ENCODE measurements at regions not wholly inside any gene's neighbourhood (a gene's known extent, or its start where the extent isn't known, plus 50 kb on each side); places are given as distances from the start of the nearest gene placed in this dataset.
"Not testable (repeated sequence)": the region's sequence is repeated elsewhere in the genome, so short reads cannot be mapped to it uniquely, and the experiment has no call there.

DNA sequence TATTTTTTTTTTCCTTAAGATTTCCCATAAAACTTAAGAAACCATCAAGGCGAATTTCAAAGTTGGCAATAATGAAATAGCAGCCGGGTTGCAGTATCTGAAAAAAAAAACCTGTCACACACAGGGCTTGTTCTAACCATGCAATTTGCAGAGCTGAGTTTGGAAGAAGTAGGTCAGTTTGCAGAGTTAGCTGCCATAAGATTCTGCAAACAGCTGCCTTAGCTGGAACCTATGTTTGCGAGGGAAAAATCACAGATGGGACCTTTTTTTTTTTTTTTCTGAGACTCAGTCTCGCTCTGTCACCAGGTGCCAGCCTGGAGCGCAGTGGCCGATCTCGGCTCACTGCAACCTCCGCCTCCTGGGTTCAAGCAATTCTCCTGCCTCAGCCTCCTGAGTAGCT lies 98.5 kb upstream of the HS3ST4 start:
- ATAC-seq (replicated peaks), result no peak
- Mint-ChIP-seq H3K27ac (no peak overlapping the region), H3K4me3 (no peak overlapping the region), H3K4me1 (ENCODE audit: low read depth in 2 of 2) (no peaks in the 10 kb centered on the region), H3K9me3 (no peaks in the 10 kb centered on the region), H3K27me3 (peaks cover 0 to 7% of the 10 kb centered on the region in 2 donors), H3K36me3 (ENCODE audit: insufficient read depth) (no peaks in the 10 kb centered on the region)
- no peak for DNase-seq

- Mint-ChIP-seq H3K4me3 (no peak overlapping the region), H3K36me3 (ENCODE audit: insufficient read depth) (no peaks in the 10 kb centered on the region)
Observed at GRCh38 chr16:25587783-25588182, 104.0 kb upstream of the HS3ST4 start.

GRCh38 chr16:25586826-25587225 lies 104.9 kb upstream of the HS3ST4 start:
- Mint-ChIP-seq H3K9me3 (peaks cover 0 to 3% of the 10 kb centered on the region in 2 donors), H3K36me3 (ENCODE audit: insufficient read depth) (no peaks in the 10 kb centered on the region), H3K27ac (no peak overlapping the region), H3K4me1 (ENCODE audit: low read depth in 2 of 2) (no peaks in the 10 kb centered on the region), H3K27me3 (peaks cover 0 to 7% of the 10 kb centered on the region in 2 donors), H3K4me3 (no peak overlapping the region)
- ATAC-seq (replicated peaks) (no peak), DNase-seq (no peak)

More at GRCh38 chr16:25587783-25588182, 104.0 kb upstream of the HS3ST4 start:
- peaks cover 0 to 7% of the 10 kb centered on the region in 2 donors for H3K27me3 Mint-ChIP-seq
- no peak overlapping the region for H3K27ac Mint-ChIP-seq
- H3K4me1 Mint-ChIP-seq (ENCODE audit: low read depth in 2 of 2), result no peaks in the 10 kb centered on the region
- no peak for DNase-seq
- ATAC-seq (replicated peaks), result no peak
- H3K9me3 Mint-ChIP-seq, result peaks cover 0 to 3% of the 10 kb centered on the region in 2 donors

DNA sequence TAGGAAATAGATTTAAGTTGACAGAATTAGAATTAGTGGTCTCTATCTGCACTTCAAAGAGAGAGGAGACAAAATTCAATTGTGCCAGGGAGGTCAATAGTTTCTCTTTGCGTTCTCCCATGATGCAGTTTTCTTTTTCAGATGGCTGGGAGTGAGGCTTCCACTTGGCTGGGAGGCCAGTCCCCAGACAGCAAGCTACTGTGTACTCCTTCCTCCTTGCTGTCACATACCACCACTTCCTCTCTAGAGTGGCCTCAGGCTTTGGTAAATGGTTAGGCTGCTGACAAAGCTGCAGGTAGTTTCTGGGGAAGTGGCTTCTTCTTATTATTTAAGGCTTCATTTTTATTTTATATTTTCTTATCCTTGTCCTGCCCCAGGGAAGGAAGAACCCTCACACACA lies 106.2 kb upstream of the HS3ST4 start:
- ATAC-seq (replicated peaks) (no peak), DNase-seq (no peak)
- H3K27me3 Mint-ChIP-seq, result peaks cover 0 to 4% of the 10 kb centered on the region in 2 donors
- no peak overlapping the region for H3K27ac Mint-ChIP-seq
- H3K4me3 Mint-ChIP-seq, result no peak overlapping the region
- H3K36me3 Mint-ChIP-seq (ENCODE audit: insufficient read depth), result no peaks in the 10 kb centered on the region
- no peaks in the 10 kb centered on the region for H3K4me1 Mint-ChIP-seq (ENCODE audit: low read depth in 2 of 2)
- peaks cover 0 to 3% of the 10 kb centered on the region in 2 donors for H3K9me3 Mint-ChIP-seq

- Mint-ChIP-seq H3K4me3 (no peak overlapping the region), H3K4me1 (ENCODE audit: low read depth in 2 of 2) (no peaks in the 10 kb centered on the region), H3K9me3 (peaks cover 0 to 3% of the 10 kb centered on the region in 2 donors), H3K27me3 (peaks cover 8 to 30% of the 10 kb centered on the region in 2 donors), H3K36me3 (ENCODE audit: insufficient read depth) (no peaks in the 10 kb centered on the region), H3K27ac (no peak overlapping the region)
- DNase-seq, result no peak
- no peak for ATAC-seq (replicated peaks)
Observed at GRCh38 chr16:25580041-25580440, 111.7 kb upstream of the HS3ST4 start.

DNA sequence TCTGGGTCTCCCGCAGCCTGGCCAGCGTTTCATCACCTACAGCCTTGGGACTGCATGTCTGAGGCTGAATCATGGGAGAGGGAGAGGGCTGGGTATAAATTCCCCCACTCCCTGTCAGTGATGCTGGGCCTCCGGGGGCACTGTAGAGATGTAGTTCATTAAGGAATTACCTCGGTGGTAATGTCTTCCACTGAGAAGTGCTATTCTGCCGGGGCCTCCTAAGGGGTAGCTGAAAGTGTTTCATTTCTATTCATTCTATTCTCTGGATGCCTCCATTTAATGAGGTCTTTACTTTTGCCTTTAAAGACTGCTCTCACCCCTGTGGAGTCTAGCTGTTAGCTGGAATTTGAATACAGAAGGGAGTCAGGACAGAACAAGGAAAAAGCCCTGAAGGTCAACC lies 116.4 kb upstream of the HS3ST4 start:
- DNase-seq (no peak), ATAC-seq (replicated peaks) (no peak)
- no peaks in the 10 kb centered on the region for H3K9me3 Mint-ChIP-seq
- H3K27ac Mint-ChIP-seq, result no peak overlapping the region
- H3K27me3 Mint-ChIP-seq, result peaks cover 8 to 32% of the 10 kb centered on the region in 2 donors
- H3K4me1 Mint-ChIP-seq (ENCODE audit: low read depth in 2 of 2), result no peaks in the 10 kb centered on the region
- no peaks in the 10 kb centered on the region for H3K36me3 Mint-ChIP-seq (ENCODE audit: insufficient read depth)
- H3K4me3 Mint-ChIP-seq, result no peak overlapping the region

DNA sequence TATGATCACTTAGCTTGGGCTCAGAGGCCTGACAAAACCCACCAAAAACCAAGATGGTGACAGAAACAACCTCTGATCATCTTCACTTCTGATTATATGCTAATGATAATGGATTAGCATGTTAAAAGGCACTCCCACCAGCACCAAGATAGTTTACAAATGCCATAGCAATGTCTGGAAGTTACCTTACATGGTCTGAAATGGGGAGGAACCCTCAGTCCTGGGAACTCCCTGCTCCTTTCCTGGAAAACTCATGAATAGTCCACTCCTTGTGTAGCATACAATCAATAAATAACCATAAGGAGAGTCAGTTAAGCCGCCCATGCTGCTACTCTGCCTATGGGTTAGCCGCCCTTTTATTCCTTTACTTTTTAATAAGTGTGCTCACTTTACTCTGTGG lies 120.0 kb upstream of the HS3ST4 start:
- no peak overlapping the region for H3K27ac Mint-ChIP-seq
- H3K9me3 Mint-ChIP-seq, result no peaks in the 10 kb centered on the region
- no peak overlapping the region for H3K4me3 Mint-ChIP-seq

DNA sequence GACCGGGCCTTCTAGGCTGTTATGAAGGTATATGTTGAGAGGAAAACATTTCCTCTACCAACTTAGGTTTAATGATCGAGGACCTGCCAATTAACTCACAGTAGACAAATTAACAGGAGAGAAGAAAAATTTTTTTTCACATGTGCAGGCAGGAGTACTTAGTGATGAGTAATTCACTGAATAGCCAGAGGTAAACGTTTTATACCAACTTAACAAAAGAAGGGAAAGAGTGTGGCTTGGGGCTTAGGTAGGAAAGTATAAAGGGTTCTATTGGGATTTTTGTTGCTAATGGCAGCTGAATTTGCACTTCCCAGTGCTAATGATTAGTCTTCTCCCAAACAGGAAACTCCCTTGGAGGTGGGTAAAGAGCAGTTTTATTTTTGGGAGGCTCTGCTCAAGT lies 121.6 kb upstream of the HS3ST4 start:
- Mint-ChIP-seq H3K4me3 (no peak overlapping the region), H3K4me1 (ENCODE audit: low read depth in 2 of 2) (no peaks in the 10 kb centered on the region), H3K36me3 (ENCODE audit: insufficient read depth) (no peaks in the 10 kb centered on the region), H3K9me3 (no peaks in the 10 kb centered on the region), H3K27ac (no peak overlapping the region), H3K27me3 (peaks cover 8 to 12% of the 10 kb centered on the region in 2 donors)
- no peak for DNase-seq
- ATAC-seq (replicated peaks), result no peak

More for the DNA sequence above, 120.0 kb upstream of the HS3ST4 start:
- H3K4me1 Mint-ChIP-seq (ENCODE audit: low read depth in 2 of 2), result no peaks in the 10 kb centered on the region
- DNase-seq (no peak), ATAC-seq (replicated peaks) (no peak)
- peaks cover 8 to 21% of the 10 kb centered on the region in 2 donors for H3K27me3 Mint-ChIP-seq
- H3K36me3 Mint-ChIP-seq (ENCODE audit: insufficient read depth), result no peaks in the 10 kb centered on the region

- Mint-ChIP-seq H3K27me3 (peaks cover 8 to 12% of the 10 kb centered on the region in 2 donors), H3K9me3 (no peaks in the 10 kb centered on the region), H3K36me3 (ENCODE audit: insufficient read depth) (no peaks in the 10 kb centered on the region), H3K27ac (no peak overlapping the region), H3K4me3 (no peak overlapping the region), H3K4me1 (ENCODE audit: low read depth in 2 of 2) (no peaks in the 10 kb centered on the region)
- ATAC-seq (replicated peaks), result no peak
- no peak for DNase-seq
Observed at GRCh38 chr16:25568991-25569390, 122.8 kb upstream of the HS3ST4 start.

DNA sequence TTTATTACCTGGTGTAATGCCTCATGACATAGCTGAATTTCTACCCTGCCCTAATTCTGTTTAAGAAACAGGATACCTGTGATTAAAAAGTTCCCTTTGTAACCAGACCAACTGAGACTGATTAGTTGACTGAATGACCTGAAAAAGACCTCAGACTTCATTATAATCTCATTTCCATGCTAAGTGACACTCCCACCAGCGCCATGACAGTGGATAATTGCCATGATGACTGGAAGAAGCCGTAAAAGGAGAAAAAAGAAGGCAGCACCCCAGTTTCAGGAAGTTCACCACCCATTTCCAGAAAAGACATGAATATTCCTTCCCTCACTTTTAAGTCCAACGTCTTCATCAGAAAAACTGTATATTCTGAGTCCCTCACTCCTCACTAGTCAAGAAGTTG lies 125.6 kb upstream of the HS3ST4 start:
- Mint-ChIP-seq H3K9me3 (no peaks in the 10 kb centered on the region), H3K4me3 (no peak overlapping the region), H3K27ac (no peak overlapping the region), H3K36me3 (ENCODE audit: insufficient read depth) (no peaks in the 10 kb centered on the region), H3K27me3 (peaks cover 8 to 12% of the 10 kb centered on the region in 2 donors), H3K4me1 (ENCODE audit: low read depth in 2 of 2) (no peaks in the 10 kb centered on the region)
- ATAC-seq (replicated peaks) (no peak), DNase-seq (no peak)

DNA sequence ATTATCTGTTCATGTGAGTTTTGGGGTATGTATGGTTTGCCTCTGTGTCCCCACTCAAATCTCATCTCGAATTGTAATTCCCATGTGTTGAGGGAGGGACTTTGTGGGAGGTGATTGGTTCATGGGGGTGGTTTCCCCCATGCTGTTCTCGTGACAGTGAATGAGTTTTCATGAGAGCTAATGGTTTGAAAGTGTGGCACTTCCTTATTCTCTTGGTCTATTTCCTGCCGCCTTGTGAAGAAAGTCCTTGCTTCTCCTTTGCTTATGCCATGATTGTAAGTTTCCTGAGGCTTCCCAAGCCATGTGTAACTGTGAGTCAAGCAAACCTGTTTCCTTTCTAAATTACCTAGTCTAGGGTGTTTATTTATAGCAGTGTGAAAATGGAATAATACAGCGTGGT lies 128.1 kb upstream of the HS3ST4 start:
- DNase-seq (no peak), ATAC-seq (replicated peaks) (no peak)
- Mint-ChIP-seq H3K36me3 (ENCODE audit: insufficient read depth) (no peaks in the 10 kb centered on the region), H3K27me3 (no peaks in the 10 kb centered on the region), H3K4me1 (ENCODE audit: low read depth in 2 of 2) (no peaks in the 10 kb centered on the region), H3K9me3 (peaks cover 6 to 8% of the 10 kb centered on the region in 2 donors), H3K27ac (no peak overlapping the region), H3K4me3 (no peak overlapping the region)

GRCh38 chr16:25561723-25562122 lies 130.0 kb upstream of the HS3ST4 start:
- H3K36me3 Mint-ChIP-seq (ENCODE audit: insufficient read depth); ATAC-seq (replicated peaks): not testable (repeated sequence)

GRCh38 chr16:25556968-25557312 lies 134.8 kb upstream of the HS3ST4 start:
- H3K4me1 Mint-ChIP-seq (ENCODE audit: low read depth in 2 of 2), result not testable (repeated sequence)

More at GRCh38 chr16:25561723-25562122, 130.0 kb upstream of the HS3ST4 start:
- DNase-seq; H3K27ac Mint-ChIP-seq; H3K9me3 Mint-ChIP-seq; H3K4me1 Mint-ChIP-seq (ENCODE audit: low read depth in 2 of 2); H3K4me3 Mint-ChIP-seq; H3K27me3 Mint-ChIP-seq: not testable (repeated sequence)

DNA sequence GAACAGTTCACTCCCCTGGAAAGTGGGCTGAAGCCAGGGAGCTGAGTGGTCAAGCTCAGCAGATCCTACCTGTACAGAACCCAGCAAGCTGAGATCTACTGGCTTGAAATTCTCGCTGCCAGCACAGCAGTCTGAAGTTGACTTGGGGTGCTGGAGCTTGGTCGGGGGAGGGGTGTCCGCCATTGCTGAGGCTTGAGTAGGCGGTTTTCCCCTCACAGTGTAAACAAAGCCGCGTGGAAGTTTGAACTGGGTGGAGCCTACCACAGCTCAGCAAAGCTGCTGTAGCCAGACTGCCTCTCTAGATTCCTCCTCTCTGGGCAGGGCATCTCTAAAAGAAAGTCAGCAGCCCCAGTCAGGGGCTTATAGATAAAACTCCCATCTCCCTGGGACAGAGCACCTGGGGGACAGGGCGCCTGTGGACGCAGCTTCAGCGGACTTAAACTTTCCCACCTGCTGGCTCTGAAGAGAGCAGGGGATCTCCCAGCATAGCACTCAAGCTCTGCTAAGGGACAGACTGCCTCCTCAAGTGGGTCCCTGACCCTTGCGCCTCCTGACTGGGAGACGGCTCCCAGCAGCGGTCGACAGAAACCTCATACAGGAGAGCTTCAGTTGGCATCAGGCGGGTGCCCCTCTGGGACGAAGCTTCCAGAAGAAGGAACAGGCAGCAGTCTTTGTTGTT lies 135.3 kb upstream of the HS3ST4 start:
- H3K9me3 Mint-ChIP-seq; ATAC-seq (replicated peaks); H3K4me3 Mint-ChIP-seq; H3K27ac Mint-ChIP-seq; H3K4me1 Mint-ChIP-seq (ENCODE audit: low read depth in 2 of 2); H3K36me3 Mint-ChIP-seq (ENCODE audit: insufficient read depth); DNase-seq: not testable (repeated sequence)
- peaks cover 26 to 27% of the 10 kb centered on the region in 2 donors for H3K27me3 Mint-ChIP-seq

More at GRCh38 chr16:25556968-25557312, 134.8 kb upstream of the HS3ST4 start:
- not testable (repeated sequence) for H3K27ac Mint-ChIP-seq; DNase-seq; H3K4me3 Mint-ChIP-seq; H3K9me3 Mint-ChIP-seq; H3K36me3 Mint-ChIP-seq (ENCODE audit: insufficient read depth); ATAC-seq (replicated peaks)
- peaks cover 26% of the 10 kb centered on the region in 2 donors for H3K27me3 Mint-ChIP-seq
